HT-29 (cell line): ENCODE measurements at regions not wholly inside any gene's neighbourhood (a gene's known extent, or its start where the extent isn't known, plus 50 kb on each side); places are given as distances from the start of the nearest gene placed in this dataset.
A peak's percentile ranks its signal among the peaks of the same experiment; 100 is the strongest.

Experiments
- DNase-seq: peaks from one replicate; pipeline ENCODE4 v3.0.0-alpha.2; 2015; ENCODE audit warnings: low spot score

DNA sequence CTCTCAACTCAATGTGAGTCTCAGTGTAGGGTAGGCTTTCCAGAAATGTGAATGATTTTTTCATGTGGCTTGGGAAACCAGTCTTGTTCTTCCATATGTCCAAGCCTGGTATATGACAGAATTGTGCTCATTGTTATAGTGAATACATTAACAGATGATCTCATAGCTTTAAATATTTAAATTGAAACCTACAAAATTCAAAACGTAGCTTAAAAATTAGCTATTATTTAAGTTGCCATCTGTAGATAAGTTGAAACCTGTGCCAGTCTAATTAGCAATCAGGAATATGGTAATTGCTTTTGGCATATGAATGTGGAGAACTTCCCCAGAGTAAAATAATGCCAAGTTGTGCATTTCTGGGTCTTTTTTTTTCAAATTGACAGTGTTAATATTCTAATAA is 891.6 kb upstream of the SEL1L start:
- no peak for DNase-seq

DNA sequence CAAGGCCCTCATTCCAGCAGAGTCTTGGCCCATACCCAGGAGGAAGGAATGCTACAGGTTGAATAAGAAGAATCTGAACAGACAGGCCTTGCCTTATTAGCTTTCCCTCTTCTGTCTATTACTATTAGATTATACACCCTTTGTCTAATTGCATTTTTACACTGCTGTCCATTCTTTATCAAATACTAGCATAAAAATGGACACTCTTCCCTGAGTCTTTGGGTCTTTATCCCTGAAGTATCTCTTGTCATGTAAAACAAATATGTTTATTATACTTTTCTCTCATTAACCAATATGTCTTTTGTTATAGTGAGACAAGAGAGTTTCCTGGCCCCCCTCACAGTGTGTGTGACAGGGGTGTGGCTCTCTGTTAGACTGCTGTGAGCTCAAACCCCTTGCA is 897.4 kb upstream of the SEL1L start:
- no peak for DNase-seq

DNA sequence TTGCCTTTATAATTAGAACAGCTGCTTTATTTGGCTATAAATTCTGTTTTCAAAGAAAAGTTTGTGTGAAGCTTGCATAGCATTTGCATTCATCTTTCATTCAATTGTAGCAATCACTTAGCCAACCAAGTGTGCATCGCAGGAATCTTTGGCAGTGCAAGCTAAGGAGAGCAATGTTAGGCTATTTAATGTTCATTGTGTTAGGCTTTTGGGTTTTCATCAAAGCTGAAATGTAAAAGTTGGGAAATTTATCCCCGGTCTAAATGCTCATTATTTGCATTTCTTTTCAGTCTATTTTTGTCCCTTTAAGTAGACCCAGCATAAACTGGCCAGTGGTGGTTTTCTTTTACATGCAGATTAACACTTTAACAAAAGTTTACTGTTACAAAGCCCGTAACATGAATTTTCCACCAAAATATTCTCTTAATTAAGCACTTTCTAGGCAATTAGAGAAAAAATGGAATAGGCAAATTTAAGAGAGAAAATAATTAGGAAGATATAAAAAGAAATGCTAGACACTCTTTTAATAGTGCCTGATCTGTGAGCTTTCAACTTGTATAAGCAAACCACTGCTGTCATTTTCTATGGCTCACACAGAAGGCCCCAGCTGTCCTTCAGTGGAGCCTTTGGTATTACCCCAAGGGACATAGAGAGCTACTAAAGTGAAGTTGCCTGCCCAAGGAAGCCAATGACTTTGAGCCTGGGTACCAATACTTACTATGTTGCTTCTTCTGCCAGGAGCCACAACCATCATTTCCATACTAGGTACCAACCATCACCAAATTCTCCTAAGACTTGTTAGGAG is 898.9 kb upstream of the SEL1L start:
- no peak for DNase-seq

DNA sequence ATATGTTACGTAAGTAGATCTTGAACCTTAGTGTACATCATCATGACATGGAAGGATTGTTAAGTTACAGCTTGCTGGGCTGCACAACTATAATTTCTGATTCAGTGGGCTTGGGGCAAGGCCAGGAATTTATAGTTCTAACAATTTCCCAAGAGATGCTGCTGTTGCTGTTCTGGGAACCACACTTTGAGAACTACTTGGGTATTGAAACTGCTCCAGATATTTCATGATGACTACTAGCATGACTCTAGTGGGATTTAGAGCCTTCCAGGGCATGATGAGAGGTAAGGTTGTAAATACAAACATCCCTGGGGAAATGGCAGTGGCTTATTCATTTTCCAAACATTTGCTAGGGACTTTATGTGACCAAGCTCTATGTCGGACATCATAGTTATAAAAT is 904.8 kb upstream of the SEL1L start:
- DNase-seq, result no peak

DNA sequence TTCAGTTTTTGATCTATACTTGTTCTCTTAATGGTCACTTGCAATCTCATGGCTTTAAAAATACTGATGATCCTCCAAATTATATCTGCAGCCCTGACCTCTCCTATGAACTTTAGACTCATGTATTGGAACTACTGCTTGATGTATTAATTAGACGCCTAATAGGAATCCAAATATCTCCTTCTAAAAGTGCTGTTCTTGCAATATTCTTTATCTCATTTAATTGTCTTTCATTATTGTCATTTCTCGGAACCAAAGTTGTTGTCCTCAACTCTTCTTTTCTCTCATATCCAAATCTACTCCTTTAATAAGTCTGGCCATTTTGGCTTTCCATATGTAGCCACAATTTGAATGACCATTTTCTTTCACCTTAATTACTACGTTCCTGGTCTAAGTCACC is 907.6 kb upstream of the SEL1L start:
- DNase-seq, result no peak

DNA sequence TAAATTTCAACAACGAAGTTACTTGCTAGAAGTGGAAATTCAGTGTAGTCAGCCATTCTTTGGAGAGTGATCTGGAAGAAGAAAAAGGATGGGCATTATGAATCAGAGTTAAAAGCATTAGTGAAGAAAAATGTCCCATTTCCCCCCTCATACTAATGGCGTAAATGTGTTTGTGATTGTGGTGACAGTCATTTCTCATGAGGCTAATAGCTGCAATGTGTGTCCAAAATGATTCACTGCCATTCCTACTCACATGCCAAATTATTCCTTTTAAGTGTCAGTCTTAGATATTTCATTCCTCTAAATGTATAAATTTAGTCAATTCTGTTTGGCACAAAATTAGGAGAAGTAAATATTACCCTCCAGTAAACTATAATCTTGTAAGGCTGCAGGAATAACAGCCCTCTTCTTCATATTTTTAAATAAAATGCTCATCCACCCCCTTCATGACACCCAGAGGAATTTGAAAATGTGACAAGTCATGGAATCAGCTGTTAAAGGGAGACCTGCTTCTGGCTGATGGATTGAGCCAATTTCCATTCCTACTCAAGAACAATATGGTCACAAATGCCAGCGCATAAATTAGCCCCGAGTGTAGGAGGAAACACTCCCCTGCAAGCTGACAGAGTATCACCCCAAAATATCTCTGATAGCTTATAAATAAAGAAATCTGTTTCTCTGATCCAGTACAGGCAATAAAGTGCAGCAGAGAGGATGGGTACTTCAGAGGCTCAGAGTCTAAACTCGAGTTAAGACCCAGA is 912.3 kb upstream of the SEL1L start:
- DNase-seq, result no peak

DNA sequence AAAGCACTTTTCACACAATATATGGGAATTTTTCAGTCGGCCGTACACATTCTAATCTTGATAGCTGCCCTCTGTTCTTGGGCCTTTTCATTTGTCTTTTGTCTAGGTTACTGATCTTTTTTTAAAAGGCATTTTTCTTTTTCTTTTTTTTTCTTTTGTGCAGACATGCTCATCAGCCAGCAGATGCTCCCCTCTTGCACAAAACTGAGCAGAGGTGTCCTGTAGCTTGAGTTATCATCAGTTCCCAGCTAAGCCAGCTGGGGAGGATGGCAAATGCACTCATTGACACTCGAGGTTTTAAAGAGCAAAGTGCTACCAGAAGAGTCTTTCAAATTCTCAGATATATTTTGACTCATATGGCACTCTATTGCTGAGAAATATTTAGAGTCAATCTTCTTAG is 913.9 kb upstream of the SEL1L start:
- DNase-seq, result no peak

DNA sequence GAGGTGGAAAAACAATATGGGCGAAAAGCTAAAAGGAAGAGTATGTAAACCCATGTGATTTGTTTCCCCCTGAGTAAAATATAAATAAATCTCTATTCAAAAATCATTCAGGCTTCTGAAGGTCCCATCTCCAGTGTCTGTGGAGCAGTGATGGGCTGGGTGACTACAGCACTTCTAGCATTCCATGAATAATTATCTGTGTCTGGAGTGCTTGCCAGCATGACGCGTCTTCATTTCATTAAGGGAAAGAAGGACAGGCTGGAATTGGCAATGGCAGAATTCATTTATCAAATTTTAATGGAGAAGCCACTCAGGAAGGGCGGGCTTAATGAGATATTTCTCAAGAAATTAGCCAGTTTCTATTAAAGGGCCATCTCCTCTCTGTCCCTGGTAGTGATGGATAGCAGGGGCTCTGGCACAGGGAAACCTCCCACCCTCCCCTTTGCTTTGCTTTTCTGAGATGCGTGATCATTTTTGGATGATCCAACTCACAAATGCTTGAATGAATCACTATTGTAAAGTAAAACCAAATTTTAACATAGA is 916.3 kb upstream of the SEL1L start:
- no peak for DNase-seq

DNA sequence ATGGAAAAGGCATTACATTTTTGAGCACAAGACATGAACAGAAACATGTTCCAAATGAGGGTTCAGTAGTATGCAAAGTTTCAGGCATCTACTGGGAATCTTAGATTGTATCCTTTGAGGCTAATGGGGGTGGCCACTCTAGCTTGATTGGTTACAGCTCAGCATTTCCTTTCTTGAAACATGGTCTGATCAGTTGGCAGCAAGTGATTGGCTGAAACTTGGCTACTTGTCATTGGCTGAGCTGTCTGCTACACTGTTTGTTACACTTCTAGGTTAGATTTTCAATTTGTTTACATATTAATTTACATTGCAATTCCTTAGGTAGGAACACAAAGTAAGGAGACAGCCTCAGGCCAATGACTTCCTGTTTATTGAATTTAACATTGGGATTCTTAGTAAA is 918.0 kb upstream of the SEL1L start:
- no peak for DNase-seq

DNA sequence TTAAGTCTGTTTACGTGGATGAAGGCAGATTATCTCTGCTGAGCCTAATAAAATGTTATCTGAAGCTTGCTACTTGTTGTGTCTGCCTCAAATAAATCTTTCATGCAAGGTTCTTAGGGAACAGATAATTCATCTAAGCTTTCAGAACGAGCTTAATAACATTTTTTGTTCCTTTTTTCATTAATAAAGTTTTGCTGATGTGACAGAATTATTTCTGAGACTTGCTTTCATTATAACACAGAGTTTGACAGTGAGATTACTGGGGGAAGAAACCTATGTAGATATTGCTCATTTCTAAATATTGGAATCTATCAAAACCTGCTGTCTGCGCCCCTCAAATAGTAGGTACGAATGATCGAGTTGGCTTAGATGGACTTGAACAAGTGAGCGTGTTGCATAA is 948.7 kb upstream of the SEL1L start:
- no peak for DNase-seq

DNA sequence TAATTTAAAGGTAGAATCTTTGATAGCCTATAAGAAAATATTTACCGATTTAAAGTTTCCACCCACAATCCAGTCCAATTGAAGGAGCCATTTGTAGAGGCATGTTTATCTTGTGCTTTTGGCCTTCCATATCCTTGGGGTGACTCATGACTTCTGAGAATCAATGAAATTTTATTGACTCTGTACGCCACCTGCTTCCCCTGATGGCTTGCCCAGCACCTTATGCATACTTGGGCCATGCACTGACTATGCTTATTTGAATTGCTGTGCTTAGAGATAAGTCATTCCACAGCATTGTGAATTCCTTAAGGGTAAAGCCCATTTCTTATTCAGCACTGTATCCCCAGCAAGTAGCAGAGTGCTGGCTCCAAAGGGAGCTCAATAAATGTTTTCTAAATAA is 954.8 kb upstream of the SEL1L start:
- DNase-seq, result peak; percentile 19

DNA sequence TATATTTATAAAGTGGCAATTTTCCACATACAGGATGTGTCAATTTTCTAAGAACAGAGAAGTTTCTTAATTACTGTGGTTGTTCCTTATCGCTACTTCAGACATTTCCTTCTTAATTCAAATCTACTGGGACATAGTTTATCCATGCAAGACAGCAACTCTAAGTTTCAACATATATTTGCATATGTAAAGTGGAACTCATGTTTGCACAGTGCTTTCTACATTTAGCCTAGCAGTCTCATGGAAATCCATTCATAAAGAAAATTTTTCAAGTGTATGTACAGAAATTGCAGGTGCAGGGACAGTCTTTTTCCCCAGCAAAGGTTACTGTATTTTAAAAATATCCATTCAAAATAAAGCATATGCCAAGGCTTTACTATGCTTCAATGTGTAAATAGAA is 956.7 kb upstream of the SEL1L start:
- DNase-seq, result no peak

DNA sequence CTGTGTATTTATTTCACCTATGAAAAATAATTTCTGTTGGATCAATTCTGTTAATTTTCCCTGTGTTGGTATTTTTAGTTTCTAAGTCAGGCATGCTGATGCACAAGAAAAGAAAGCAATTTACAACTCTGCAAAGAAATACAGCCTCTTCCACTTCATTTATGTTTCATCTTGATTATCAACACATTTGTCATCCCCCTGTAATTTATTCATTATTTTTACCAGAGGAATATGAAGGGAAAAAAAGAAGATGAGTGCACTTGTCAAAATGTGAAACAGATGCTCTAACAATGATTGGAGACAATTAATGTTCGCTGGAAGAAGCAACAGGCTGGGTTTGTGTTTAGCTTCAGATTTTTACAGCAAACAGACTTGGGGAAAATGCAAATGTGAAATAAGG is 958.5 kb upstream of the SEL1L start:
- DNase-seq, result no peak

DNA sequence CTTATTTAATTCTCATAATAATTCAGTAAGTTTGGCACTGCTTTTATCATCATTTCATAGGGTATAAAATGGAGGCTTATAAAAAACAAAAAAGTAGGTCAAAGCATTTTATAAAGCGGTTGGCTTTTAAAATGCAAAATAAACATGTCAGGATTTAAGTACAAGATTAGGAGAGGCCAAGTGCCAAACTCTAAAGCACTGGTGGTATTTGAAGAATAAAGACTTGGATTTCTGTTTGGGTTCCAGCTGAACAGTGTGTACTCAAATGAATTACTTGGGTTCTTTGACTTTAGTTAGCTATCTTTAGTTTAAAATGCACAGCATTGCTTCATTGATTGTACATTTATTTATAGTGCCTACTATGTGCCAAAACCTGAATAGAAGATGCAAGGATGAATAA is 966.6 kb upstream of the SEL1L start:
- DNase-seq, result no peak

DNA sequence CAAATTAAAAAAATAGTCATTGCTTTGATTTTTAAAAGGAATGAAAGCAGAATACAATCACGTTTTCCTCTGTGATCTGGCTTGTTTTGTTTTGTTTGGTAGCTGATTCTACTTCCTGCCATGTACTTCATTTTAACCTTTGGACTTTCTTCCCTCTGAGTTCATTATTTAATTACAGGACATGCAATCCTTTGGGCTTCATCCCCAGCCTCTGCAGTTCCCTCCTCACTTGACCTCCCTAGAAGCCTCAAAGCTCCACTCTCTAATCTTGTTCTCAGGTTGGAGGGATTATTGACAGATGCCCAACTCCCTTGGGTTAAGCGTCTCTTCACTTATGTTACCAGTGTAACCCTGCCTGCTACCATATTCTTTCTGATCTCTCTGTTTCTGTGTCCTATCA is 967.9 kb upstream of the SEL1L start:
- DNase-seq, result peak; percentile 1

DNA sequence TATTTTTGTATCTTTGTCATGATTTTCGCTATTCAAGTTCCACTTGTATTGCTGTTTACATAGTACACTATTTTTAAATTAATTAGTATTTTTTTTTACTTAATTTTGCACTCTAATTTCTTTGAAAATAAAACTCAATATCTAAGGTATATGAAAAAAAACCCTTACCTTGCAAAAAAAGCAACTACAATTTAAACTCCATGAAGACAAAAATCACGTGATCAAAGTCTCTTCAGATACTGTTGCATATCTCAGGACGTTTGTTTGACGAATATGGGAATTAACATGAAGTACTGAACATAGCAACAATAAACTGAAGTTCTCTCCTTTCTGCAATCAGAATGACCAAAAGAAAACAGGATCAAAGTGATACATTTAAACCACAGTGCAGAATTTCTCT is 968.4 kb upstream of the SEL1L start:
- DNase-seq, result no peak

DNA sequence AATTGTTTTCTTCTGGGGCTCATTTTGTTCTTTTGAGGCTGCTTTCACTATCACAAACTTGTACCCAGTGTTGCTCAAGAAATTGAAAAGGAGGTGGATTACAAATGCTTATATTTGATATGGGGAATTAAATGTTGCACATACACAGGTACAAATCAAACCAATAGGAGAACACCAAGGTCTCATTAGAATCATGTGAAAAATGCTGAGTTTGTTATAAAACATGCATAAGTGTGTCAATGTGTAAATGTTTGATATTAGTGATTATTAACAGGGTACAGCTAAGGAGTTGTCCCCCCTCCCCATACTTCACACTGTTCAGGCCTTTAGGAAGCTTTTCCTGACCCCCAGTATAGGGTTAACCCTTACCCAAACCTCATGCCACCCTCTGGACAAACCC is 971.2 kb upstream of the SEL1L start:
- DNase-seq, result no peak

DNA sequence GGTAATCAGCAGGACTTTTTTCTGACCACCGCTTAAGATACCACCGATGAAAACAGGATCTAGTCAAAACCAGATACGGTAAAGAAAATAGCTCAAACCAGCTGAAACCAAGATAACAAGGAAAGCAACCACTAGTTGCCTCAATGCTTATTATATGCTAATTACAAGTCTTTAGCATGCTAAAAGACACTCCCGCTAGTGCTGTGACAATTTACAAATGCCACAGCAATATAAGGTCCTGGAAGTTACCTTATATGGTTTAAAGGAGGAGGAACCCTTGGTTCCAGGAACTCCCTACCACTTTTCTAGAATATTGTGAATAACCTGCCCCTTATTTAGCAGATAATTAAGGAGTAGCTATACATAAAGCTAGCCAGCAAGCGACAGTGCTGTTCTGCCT is 976.4 kb upstream of the SEL1L start:
- no peak for DNase-seq

DNA sequence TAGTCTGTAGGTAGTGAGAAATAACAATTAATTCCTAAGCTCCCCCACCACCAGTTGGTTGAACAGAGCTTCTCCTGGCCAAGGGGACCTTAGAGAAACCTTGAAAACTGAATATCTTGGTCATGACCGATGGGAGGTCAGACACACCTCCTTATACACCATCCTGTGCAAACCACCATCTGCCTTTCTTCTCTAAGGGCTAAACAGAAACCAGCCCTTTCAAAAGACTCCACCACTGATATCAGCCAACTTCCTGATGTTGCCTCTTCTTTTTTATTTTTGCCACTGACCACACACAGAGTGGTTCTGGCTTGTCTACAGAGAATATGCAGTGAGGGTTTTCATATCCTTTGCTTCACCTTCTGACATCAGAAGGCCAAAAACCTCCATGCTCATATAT is 977.7 kb upstream of the SEL1L start:
- DNase-seq, result no peak

DNA sequence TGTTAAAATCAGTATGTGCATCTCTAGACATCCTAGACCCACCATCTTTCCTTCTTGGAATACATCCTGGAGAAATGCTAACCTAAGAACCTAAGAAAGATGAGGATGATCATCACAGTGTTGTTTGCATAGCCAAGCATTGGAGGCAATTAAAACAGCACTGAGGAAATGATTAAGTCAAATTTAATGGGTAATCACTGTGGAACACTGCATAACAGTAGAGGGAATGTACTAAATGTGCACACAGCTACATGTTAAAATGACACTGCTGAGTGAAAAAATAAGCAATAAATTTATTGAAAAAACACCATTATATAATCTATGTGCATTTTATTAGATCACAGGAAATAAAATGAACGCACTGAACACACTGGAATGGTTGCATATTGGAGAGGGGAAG is 987.1 kb upstream of the SEL1L start:
- no peak for DNase-seq

DNA sequence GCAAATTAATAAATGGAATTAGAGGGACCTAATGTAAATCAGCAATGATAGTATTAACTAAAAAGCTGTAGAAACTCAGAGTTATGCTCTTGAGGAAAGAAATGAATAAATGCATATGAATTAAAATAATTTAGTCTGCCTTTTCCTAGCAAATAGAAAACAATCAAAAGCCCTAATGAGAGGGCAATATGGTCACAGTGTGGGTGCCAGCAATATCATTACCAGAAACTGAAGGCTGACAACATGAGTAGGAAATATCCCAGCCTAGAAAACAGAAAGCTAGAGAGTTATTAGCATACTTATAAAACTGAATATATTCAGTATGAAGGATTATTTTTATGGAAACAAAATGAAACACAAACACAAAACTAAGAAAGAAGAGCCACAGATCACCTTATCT is 987.5 kb upstream of the SEL1L start:
- DNase-seq, result no peak

DNA sequence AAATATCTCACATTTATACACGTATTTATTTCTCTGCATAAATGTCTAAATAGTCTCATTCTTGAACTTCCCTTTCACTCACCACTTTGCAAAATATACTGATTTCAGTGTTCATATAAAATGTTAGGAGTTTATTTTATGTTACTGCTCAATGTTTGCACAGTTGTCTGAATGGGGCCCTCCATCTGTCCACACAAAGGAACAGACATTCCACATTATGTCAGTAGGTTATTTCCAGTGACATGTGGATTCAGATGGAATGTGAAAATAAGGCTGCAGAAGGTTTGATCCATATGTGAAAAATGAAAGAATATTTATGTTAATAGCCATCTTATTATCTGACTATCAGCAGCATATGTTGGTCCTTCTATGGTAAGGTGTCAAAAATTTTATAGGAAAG is 994.4 kb upstream of the SEL1L start:
- DNase-seq, result no peak

DNA sequence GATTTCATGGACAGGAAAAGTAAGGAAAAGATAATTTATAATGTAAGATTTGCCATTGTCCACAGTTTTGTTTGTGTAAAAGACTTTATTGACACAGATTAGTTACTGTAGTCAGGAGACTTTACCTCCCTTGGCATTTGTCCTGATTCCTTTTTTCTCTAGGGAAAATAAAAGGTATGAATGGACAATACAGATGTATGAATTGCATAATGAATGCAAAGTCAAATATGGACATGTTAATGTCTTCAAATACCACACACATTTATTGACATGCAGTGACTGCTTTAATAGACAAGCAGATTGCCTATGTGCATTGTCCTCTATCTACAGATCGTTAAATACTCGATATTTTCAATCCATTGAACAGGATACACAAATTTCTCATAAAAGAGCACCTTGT is 999.7 kb upstream of the SEL1L start:
- no peak for DNase-seq
